ENCODE measurements at regions not wholly inside any gene's neighbourhood (a gene's known extent, or its start where the extent isn't known, plus 50 kb on each side); places are given as distances from the start of the nearest gene placed in this dataset.

- H3K27ac ChIP-seq: no peak overlapping the region
- H3K27me3 ChIP-seq: no peaks in the 10 kb centered on the region
- no peak overlapping the region for H3K4me3 ChIP-seq
- no peak for DNase-seq
- no peak overlapping the region for H3K9ac ChIP-seq (ENCODE audit: low read depth in 2 of 2, low read length in 2 of 2)
- H3K36me3 ChIP-seq: no peaks in the 10 kb centered on the region
- intact Hi-C loops (cut with DNase I): no loop called here
- TF ChIP-seq, protein P1, sequence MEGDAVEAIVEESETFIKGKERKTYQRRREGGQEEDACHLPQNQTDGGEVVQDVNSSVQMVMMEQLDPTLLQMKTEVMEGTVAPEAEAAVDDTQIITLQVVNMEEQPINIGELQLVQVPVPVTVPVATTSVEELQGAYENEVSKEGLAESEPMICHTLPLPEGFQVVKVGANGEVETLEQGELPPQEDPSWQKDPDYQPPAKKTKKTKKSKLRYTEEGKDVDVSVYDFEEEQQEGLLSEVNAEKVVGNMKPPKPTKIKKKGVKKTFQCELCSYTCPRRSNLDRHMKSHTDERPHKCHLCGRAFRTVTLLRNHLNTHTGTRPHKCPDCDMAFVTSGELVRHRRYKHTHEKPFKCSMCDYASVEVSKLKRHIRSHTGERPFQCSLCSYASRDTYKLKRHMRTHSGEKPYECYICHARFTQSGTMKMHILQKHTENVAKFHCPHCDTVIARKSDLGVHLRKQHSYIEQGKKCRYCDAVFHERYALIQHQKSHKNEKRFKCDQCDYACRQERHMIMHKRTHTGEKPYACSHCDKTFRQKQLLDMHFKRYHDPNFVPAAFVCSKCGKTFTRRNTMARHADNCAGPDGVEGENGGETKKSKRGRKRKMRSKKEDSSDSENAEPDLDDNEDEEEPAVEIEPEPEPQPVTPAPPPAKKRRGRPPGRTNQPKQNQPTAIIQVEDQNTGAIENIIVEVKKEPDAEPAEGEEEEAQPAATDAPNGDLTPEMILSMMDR (IDR thresholded peaks at IDR 0.05): no peak
- no peaks in the 10 kb centered on the region for H3K4me1 ChIP-seq
- no peaks in the 10 kb centered on the region for H3K9me3 ChIP-seq
Observed at GRCh38 chr4:101655857-101656256, 134.7 kb upstream of the BANK1 start.

- Histone ChIP-seq H3K4me1 (no peaks in the 10 kb centered on the region), H3K9ac (ENCODE audit: low read depth in 2 of 2, low read length in 2 of 2) (no peak overlapping the region), H3K27ac (no peak overlapping the region), H3K4me3 (no peak overlapping the region), H3K36me3 (no peaks in the 10 kb centered on the region), H3K27me3 (no peaks in the 10 kb centered on the region), H3K9me3 (no peaks in the 10 kb centered on the region)
- intact Hi-C loops (cut with DNase I): no loop called here
- no peak for DNase-seq
- TF ChIP-seq, protein P1 (IDR thresholded peaks at IDR 0.05): no peak
Observed at GRCh38 chr4:101655005-101655404, 135.5 kb upstream of the BANK1 start.

DNA sequence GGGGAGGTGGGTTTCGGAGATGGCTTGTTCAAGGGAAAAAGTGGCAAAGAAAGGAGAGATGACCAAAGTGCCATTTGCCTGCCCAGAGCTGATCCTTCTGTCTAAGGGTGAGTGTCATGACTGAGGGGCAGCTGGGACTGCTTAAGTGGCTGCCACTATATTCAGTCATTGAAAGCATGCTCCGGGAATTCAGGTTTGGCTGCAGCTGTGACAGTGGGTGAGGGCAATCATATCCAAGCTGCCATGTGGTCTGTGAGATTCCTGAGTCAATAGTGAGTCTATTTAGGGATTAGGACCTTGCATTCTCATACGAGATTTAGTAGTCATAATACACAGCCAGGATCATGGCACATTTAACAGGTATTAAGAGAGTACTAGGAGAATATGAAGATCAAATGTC is 138.8 kb upstream of the BANK1 start:
- TF ChIP-seq, protein P1 (IDR thresholded peaks at IDR 0.05): no peak
- Histone ChIP-seq H3K4me3 (no peak overlapping the region), H3K9ac (ENCODE audit: low read depth in 2 of 2, low read length in 2 of 2) (no peak overlapping the region), H3K9me3 (no peaks in the 10 kb centered on the region), H3K36me3 (no peaks in the 10 kb centered on the region), H3K27me3 (no peaks in the 10 kb centered on the region), H3K27ac (no peak overlapping the region), H3K4me1 (no peaks in the 10 kb centered on the region)
- no peak for DNase-seq
- intact Hi-C loops (cut with DNase I): no loop called here

GRCh38 chr4:101649790-101650515 is 140.6 kb upstream of the BANK1 start:
- H3K9ac ChIP-seq (ENCODE audit: low read depth in 2 of 2, low read length in 2 of 2): no peak overlapping the region
- intact Hi-C loops (cut with DNase I): no loop called here
- no peaks in the 10 kb centered on the region for H3K36me3 ChIP-seq
- H3K9me3 ChIP-seq: no peaks in the 10 kb centered on the region
- H3K27ac ChIP-seq: no peak overlapping the region
- no peaks in the 10 kb centered on the region for H3K4me1 ChIP-seq
- H3K4me3 ChIP-seq: no peak overlapping the region
- TF ChIP-seq, protein P1 (IDR thresholded peaks at IDR 0.05): no peak
- no peaks in the 10 kb centered on the region for H3K27me3 ChIP-seq
- no peak for DNase-seq

DNA sequence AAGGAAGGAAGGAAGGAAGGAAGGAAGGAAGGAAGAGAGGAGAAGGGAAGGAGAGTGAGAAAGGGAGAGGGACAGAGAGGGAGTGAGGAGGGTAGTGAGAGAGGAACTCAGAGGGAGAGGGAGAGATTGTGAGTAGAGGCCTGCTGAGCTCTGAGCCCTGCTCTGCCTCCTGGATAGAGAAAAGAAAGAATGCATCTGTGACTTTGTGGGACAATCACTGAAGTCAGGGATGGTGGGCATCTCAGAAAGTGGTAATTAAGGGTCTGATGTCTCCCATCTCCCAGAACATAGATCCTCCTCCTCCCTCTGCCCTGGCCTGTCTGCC is 142.9 kb upstream of the BANK1 start:
- H3K4me1 ChIP-seq: no peaks in the 10 kb centered on the region

More for the DNA sequence above, 142.9 kb upstream of the BANK1 start:
- TF ChIP-seq, protein P1 (IDR thresholded peaks at IDR 0.05): no peak
- Histone ChIP-seq H3K36me3 (no peaks in the 10 kb centered on the region), H3K27me3 (no peaks in the 10 kb centered on the region), H3K4me3 (no peak overlapping the region), H3K9ac (ENCODE audit: low read depth in 2 of 2, low read length in 2 of 2) (no peak overlapping the region), H3K9me3 (no peaks in the 10 kb centered on the region), H3K27ac (no peak overlapping the region)
- intact Hi-C loops (cut with DNase I): no loop called here
- DNase-seq: no peak
